Natural killer cell (primary cell): ENCODE measurements at regions not wholly inside any gene's neighbourhood (a gene's known extent, or its start where the extent isn't known, plus 50 kb on each side); places are given as distances from the start of the nearest gene placed in this dataset.

ENCODE experiments used
- ATAC-seq, 3 donors: fragments of 150-1000 bp in 2 of 3; fragments of 200-7000 bp in 1 of 3; cut with Tn5 transposase; 1 replicate in 1 of 3; 2 replicates in 2 of 3; pipeline ENCODE4 v1.10.0; 2021; ENCODE audit warnings: mild to moderate bottlenecking in 2 of 3, moderate library complexity in 2 of 3
- DNase-seq, 2 donors: peaks; one replicate each; pipeline versions ENCODE4 v3.0.0 to v3.0.0-alpha.2; 2013 to 2021; ENCODE audit warnings: mixed read lengths in 1 of 2
- H3K27ac ChIP-seq: one replicate; pipeline ENCODE4 v1.5.1; 2013; ENCODE audit warnings: mild to moderate bottlenecking, low read length
- H3K27me3 ChIP-seq: one replicate; pipeline ENCODE4 v1.6.1; 2013; ENCODE audit warnings: low read length; ENCODE audit not compliant: control insufficient read depth, insufficient read depth
- H3K36me3 ChIP-seq: one replicate; pipeline ENCODE4 v1.6.1; 2013; ENCODE audit warnings: low read length; ENCODE audit not compliant: control insufficient read depth, insufficient read depth
- H3K4me1 ChIP-seq: one replicate; pipeline ENCODE4 v1.6.1; 2013; ENCODE audit warnings: low read length; ENCODE audit not compliant: control insufficient read depth, insufficient read depth
- H3K4me3 ChIP-seq: one replicate; pipeline ENCODE4 v1.5.1; 2013; ENCODE audit warnings: low read length
- H3K9me3 ChIP-seq: one replicate; pipeline ENCODE4 v1.6.1; 2013; ENCODE audit warnings: low read length; ENCODE audit not compliant: control insufficient read depth, insufficient read depth
- H3K27ac Mint-ChIP-seq, 2 donors: one replicate each; pipeline ENCODE4 v1.8.0; 2022; ENCODE audit warnings: mild to moderate bottlenecking in 2 of 2, mixed read lengths in 2 of 2, moderate library complexity in 1 of 2
- H3K27me3 Mint-ChIP-seq, 2 donors: one replicate each; pipeline ENCODE4 v1.8.0; 2022; ENCODE audit warnings: low read depth in 2 of 2, mixed read lengths in 2 of 2
- H3K36me3 Mint-ChIP-seq: one replicate; pipeline ENCODE4 v1.8.0; 2022; ENCODE audit warnings: mixed read lengths
- H3K4me1 Mint-ChIP-seq, 2 donors: one replicate each; pipeline ENCODE4 v1.8.0; 2022; ENCODE audit warnings: mixed read lengths in 2 of 2
- H3K4me3 Mint-ChIP-seq: one replicate; pipeline ENCODE4 v1.8.0; 2022; ENCODE audit warnings: mild to moderate bottlenecking, moderate library complexity, mixed read lengths
- H3K9me3 Mint-ChIP-seq, 2 donors: one replicate each; pipeline ENCODE4 v1.8.0; 2022; ENCODE audit warnings: mixed read lengths in 2 of 2
- WGBS: methylation state at CpG from one replicate; pipeline ENCODE4 v1.1.7; 2013; ENCODE audit warnings: missing lambda C conversion rate; ENCODE audit not compliant: insufficient coverage; 5-methylcytosine and 5-hydroxymethylcytosine counted together
- intact Hi-C: fragments of 100-400 bp; cut with micrococcal nuclease; formaldehyde crosslinking; loops from one replicate; pipeline ENCODE4 v1.14.2; 2022
- TF ChIP-seq, protein P1 (sequence below): fragments of 200-600 bp; IDR thresholded peaks from one replicate; pipeline ENCODE4 v1.8.0; 2022; ENCODE audit warnings: antibody characterized with exemption

DNA sequence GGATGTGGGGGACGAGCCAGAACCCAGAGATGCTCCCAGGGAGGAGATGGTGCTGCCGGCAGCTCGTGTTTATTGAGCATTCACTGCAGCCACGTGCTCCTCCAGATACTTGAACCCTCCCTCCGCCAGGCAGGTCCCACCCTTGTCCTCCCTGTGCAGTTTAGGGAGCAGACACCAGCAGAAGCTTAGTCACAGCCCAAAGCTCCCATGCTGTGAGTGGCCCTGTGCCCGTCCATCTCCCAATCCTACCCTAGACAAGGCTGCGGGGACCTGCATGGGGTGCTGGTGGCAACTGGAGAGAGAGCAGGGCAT is 176.5 kb upstream of the COPS8 start:
- no peaks in the 10 kb centered on the region for H3K9me3 Mint-ChIP-seq
- ATAC-seq (no peak), DNase-seq (no peak)
- Histone ChIP-seq H3K9me3 (no peaks in the 10 kb centered on the region), H3K4me1 (no peaks in the 10 kb centered on the region), H3K27me3 (no peaks in the 10 kb centered on the region), H3K4me3 (no peak overlapping the region), H3K36me3 (no peaks in the 10 kb centered on the region), H3K27ac (no peak overlapping the region)
- TF ChIP-seq, protein P1, sequence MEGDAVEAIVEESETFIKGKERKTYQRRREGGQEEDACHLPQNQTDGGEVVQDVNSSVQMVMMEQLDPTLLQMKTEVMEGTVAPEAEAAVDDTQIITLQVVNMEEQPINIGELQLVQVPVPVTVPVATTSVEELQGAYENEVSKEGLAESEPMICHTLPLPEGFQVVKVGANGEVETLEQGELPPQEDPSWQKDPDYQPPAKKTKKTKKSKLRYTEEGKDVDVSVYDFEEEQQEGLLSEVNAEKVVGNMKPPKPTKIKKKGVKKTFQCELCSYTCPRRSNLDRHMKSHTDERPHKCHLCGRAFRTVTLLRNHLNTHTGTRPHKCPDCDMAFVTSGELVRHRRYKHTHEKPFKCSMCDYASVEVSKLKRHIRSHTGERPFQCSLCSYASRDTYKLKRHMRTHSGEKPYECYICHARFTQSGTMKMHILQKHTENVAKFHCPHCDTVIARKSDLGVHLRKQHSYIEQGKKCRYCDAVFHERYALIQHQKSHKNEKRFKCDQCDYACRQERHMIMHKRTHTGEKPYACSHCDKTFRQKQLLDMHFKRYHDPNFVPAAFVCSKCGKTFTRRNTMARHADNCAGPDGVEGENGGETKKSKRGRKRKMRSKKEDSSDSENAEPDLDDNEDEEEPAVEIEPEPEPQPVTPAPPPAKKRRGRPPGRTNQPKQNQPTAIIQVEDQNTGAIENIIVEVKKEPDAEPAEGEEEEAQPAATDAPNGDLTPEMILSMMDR = no peak
- 80% methylated on average over 7 of the region's 7 CpGs for WGBS
- peaks cover 7 to 23% of the 10 kb centered on the region in 2 donors for H3K27me3 Mint-ChIP-seq
- intact Hi-C loops = no loop called here
- no peak overlapping the region for H3K27ac Mint-ChIP-seq
- H3K36me3 Mint-ChIP-seq = no peaks in the 10 kb centered on the region
- no peak overlapping the region for H3K4me3 Mint-ChIP-seq
- H3K4me1 Mint-ChIP-seq = no peaks in the 10 kb centered on the region

DNA sequence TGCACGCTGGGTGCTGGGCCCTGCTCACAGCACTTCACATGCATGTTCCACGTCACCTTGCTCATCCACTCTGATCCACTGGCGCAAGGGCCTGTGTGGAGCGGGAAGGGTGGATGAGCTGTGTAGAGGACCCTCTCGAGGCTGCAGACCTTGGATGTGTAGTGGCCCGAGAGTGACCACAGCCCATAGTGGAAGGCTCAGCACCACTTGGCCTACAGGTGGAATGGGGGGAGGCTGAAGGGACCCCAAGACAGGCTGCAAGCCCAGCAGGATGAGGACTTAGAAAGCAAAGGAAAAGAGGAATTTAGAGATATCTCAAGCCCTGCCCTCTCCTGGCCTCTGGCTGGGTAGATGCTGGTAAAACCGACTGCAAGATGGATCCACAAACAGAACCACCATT is 175.9 kb upstream of the COPS8 start:
- H3K4me3 Mint-ChIP-seq = no peak overlapping the region
- Histone ChIP-seq H3K27ac (no peak overlapping the region), H3K27me3 (no peaks in the 10 kb centered on the region), H3K4me1 (no peaks in the 10 kb centered on the region), H3K9me3 (no peaks in the 10 kb centered on the region), H3K4me3 (no peak overlapping the region), H3K36me3 (no peaks in the 10 kb centered on the region)
- H3K4me1 Mint-ChIP-seq = no peaks in the 10 kb centered on the region
- H3K27ac Mint-ChIP-seq = no peak overlapping the region
- H3K9me3 Mint-ChIP-seq = no peaks in the 10 kb centered on the region
- 93% methylated on average over 6 of the region's 7 CpGs for WGBS
- no peak for DNase-seq
- peaks cover 7 to 18% of the 10 kb centered on the region in 2 donors for H3K27me3 Mint-ChIP-seq
- intact Hi-C loops = no loop called here
- TF ChIP-seq, protein P1 = no peak
- ATAC-seq = no peak
- H3K36me3 Mint-ChIP-seq = no peaks in the 10 kb centered on the region

DNA sequence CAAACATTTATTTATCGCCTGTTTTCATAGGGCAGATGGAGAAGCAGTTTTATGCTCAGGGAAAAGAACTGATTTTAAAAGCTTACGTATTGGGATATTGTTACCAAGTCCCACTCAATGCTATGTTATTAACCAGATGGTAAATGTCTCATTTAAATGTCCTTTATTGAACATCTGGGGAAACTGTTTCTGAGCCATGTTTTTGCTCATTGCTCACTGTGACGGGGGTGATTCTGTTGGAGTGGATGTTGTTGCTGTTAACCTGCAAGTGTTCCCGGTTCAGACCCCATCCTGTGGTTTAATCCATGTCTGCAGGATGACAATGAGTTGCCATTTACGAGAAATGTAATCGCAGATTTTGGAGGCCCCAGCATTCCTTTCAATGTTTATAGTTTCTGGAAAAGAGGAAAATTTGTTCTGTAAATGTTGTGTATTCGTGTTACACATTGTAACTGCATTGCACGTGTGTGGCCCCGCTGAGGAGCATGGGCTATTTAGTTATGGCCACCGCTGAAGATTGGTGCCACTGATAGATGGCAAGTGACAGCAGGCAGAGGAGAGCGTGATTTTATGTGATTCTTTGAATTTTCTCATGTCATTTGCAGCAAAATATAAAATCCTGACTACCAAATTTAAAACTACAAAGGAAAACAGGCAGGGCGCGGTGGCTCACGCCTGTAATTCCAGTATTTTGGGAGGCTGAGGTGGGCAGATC is 174.8 kb upstream of the COPS8 start:
- intact Hi-C loops = no loop called here
- Mint-ChIP-seq H3K4me1 (no peaks in the 10 kb centered on the region), H3K9me3 (no peaks in the 10 kb centered on the region), H3K27ac (no peak overlapping the region), H3K27me3 (peaks cover 7 to 16% of the 10 kb centered on the region in 2 donors), H3K36me3 (no peaks in the 10 kb centered on the region), H3K4me3 (no peak overlapping the region)
- no peak overlapping the region for H3K4me3 ChIP-seq
- TF ChIP-seq, protein P1 = no peak
- no peaks in the 10 kb centered on the region for H3K9me3 ChIP-seq
- no peaks in the 10 kb centered on the region for H3K4me1 ChIP-seq
- 92% methylated on average over 14 of the region's 14 CpGs for WGBS
- no peak overlapping the region for H3K27ac ChIP-seq
- ATAC-seq = no peak
- no peak for DNase-seq
- H3K27me3 ChIP-seq = no peaks in the 10 kb centered on the region
- H3K36me3 ChIP-seq = no peaks in the 10 kb centered on the region
